ENCODE measurements at regions not wholly inside any gene's neighbourhood (a gene's known extent, or its start where the extent isn't known, plus 50 kb on each side); places are given as distances from the start of the nearest gene placed in this dataset.

- H3K9me3 Mint-ChIP-seq = no peaks in the 10 kb centered on the region
- Histone ChIP-seq H3K36me3 (ENCODE audit: control insufficient read depth in 2 of 2, extremely low read depth in 1 of 2, insufficient read depth in 1 of 2, low read length in 1 of 2) (no peaks in the 10 kb centered on the region), H3K9me3 (no peaks in the 10 kb centered on the region), H3K4me1 (ENCODE audit: control insufficient read depth in 1 of 2, extremely low read depth in 1 of 2, insufficient read depth in 2 of 2, low read length in 2 of 2) (peaks cover 0 to 3% of the 10 kb centered on the region in 2 experiments), H3K27ac (ENCODE audit: low read length) (no peak overlapping the region), H3K4me3 (ENCODE audit: control insufficient read depth in 1 of 2, extremely low read depth in 1 of 2, low read length in 1 of 2) (no peak overlapping the region), H3K27me3 (replicated peaks in 1 of 2; ENCODE audit: control insufficient read depth in 2 of 2, extremely low read depth in 1 of 2, insufficient read depth in 2 of 2, low read length in 1 of 2) (no peaks in the 10 kb centered on the region)
- H3K36me3 Mint-ChIP-seq = no peaks in the 10 kb centered on the region
- H3K4me3 Mint-ChIP-seq = peak overlapping the region in 1 of 3 donors; percentile 13
- CTCF ChIA-PET = interaction anchor here (0.6 kb wide), 2 partner anchors 42 to 724 kb away, joined by 3 to 4 read pairs; no protein-coding TSS in a partner anchor
- H3K4me1 Mint-ChIP-seq = peaks cover 7 to 14% (median 11%) of the 10 kb centered on the region in 3 donors
- peak overlapping the region in 1 of 2 donors; percentile 36 for H3K27ac Mint-ChIP-seq
- ATAC-seq (replicated peaks in 1 of 4) (no peak), DNase-seq (no peak)
- peaks cover 0 to 12% of the 10 kb centered on the region in 2 donors for H3K27me3 Mint-ChIP-seq
- POLR2A ChIA-PET = no interaction called here
- WGBS (ENCODE audit: insufficient coverage) = 80% methylated on average over 1 of the region's 5 CpGs
These were observed 170.9 kb upstream of the CASK start for GRCh38 chrX:42094218-42094617.

GRCh38 chrX:42093756-42094155 is 170.4 kb upstream of the CASK start:
- ChIA-PET CTCF (interaction anchor here (0.6 kb wide), 2 partner anchors 42 to 724 kb away, joined by 3 to 4 read pairs; no protein-coding TSS in a partner anchor), POLR2A (no interaction called here)
- Histone ChIP-seq H3K27ac (ENCODE audit: low read length) (no peak overlapping the region), H3K9me3 (no peaks in the 10 kb centered on the region), H3K27me3 (replicated peaks in 1 of 2; ENCODE audit: control insufficient read depth in 2 of 2, extremely low read depth in 1 of 2, insufficient read depth in 2 of 2, low read length in 1 of 2) (no peaks in the 10 kb centered on the region), H3K4me1 (ENCODE audit: control insufficient read depth in 1 of 2, extremely low read depth in 1 of 2, insufficient read depth in 2 of 2, low read length in 2 of 2) (peaks cover 0 to 3% of the 10 kb centered on the region in 2 experiments), H3K36me3 (ENCODE audit: control insufficient read depth in 2 of 2, extremely low read depth in 1 of 2, insufficient read depth in 1 of 2, low read length in 1 of 2) (no peaks in the 10 kb centered on the region), H3K4me3 (ENCODE audit: control insufficient read depth in 1 of 2, extremely low read depth in 1 of 2, low read length in 1 of 2) (no peak overlapping the region)
- no peaks in the 10 kb centered on the region for H3K9me3 Mint-ChIP-seq
- peak in 2 of 35 experiments; percentile 0 to 9 for DNase-seq
- H3K4me3 Mint-ChIP-seq = peak overlapping the region in 1 of 3 donors; percentile 13
- H3K27me3 Mint-ChIP-seq = peaks cover 0 to 12% of the 10 kb centered on the region in 2 donors
- no peaks in the 10 kb centered on the region for H3K36me3 Mint-ChIP-seq
- H3K4me1 Mint-ChIP-seq = peaks cover 7 to 14% (median 11%) of the 10 kb centered on the region in 3 donors
- no CpG with 5 or more reads among the region's 6 CpGs for WGBS (ENCODE audit: insufficient coverage)
- ATAC-seq (replicated peaks in 1 of 4) = no peak
- H3K27ac Mint-ChIP-seq = peak overlapping the region in 1 of 2 donors; percentile 36

- no CpG with 5 or more reads among the region's 1 CpG for WGBS (ENCODE audit: insufficient coverage)
- H3K27ac ChIP-seq (ENCODE audit: low read length) = no peak overlapping the region
- ChIA-PET CTCF (no interaction called here), POLR2A (no interaction called here)
- no peaks in the 10 kb centered on the region for H3K9me3 Mint-ChIP-seq
- no peaks in the 10 kb centered on the region for H3K27me3 ChIP-seq (replicated peaks in 1 of 2; ENCODE audit: control insufficient read depth in 2 of 2, extremely low read depth in 1 of 2, insufficient read depth in 2 of 2, low read length in 1 of 2)
- peaks cover 7 to 14% (median 11%) of the 10 kb centered on the region in 3 donors for H3K4me1 Mint-ChIP-seq
- H3K4me1 ChIP-seq (ENCODE audit: control insufficient read depth in 1 of 2, extremely low read depth in 1 of 2, insufficient read depth in 2 of 2, low read length in 2 of 2) = peaks cover 0 to 3% of the 10 kb centered on the region in 2 experiments
- peaks cover 0 to 7% of the 10 kb centered on the region in 2 donors for H3K27me3 Mint-ChIP-seq
- H3K4me3 Mint-ChIP-seq = no peak overlapping the region
- H3K4me3 ChIP-seq (ENCODE audit: control insufficient read depth in 1 of 2, extremely low read depth in 1 of 2, low read length in 1 of 2) = no peak overlapping the region
- no peaks in the 10 kb centered on the region for H3K36me3 Mint-ChIP-seq
- no peaks in the 10 kb centered on the region for H3K36me3 ChIP-seq (ENCODE audit: control insufficient read depth in 2 of 2, extremely low read depth in 1 of 2, insufficient read depth in 1 of 2, low read length in 1 of 2)
- ATAC-seq (replicated peaks in 1 of 4) (no peak), DNase-seq (no peak)
- H3K27ac Mint-ChIP-seq = no peak overlapping the region
- no peaks in the 10 kb centered on the region for H3K9me3 ChIP-seq
These were observed 167.0 kb upstream of the CASK start for GRCh38 chrX:42090395-42090794.

- H3K9me3 ChIP-seq = no peaks in the 10 kb centered on the region
- H3K36me3 Mint-ChIP-seq = no peaks in the 10 kb centered on the region
- CTCF ChIA-PET = no interaction called here
- no peak overlapping the region for H3K27ac ChIP-seq (ENCODE audit: low read length)
- no CpG with 5 or more reads among the region's 5 CpGs for WGBS (ENCODE audit: insufficient coverage)
- no peak overlapping the region for H3K4me3 ChIP-seq (ENCODE audit: control insufficient read depth in 1 of 2, extremely low read depth in 1 of 2, low read length in 1 of 2)
- POLR2A ChIA-PET = no interaction called here
- H3K4me1 Mint-ChIP-seq = peaks cover 3 to 9% (median 4%) of the 10 kb centered on the region in 3 donors
- ATAC-seq (replicated peaks in 1 of 4) = no peak
- no peaks in the 10 kb centered on the region for H3K36me3 ChIP-seq (ENCODE audit: control insufficient read depth in 2 of 2, extremely low read depth in 1 of 2, insufficient read depth in 1 of 2, low read length in 1 of 2)
- H3K4me1 ChIP-seq (ENCODE audit: control insufficient read depth in 1 of 2, extremely low read depth in 1 of 2, insufficient read depth in 2 of 2, low read length in 2 of 2) = peaks cover 0 to 3% of the 10 kb centered on the region in 2 experiments
- H3K27ac Mint-ChIP-seq = no peak overlapping the region
- DNase-seq = no peak
- no peaks in the 10 kb centered on the region for H3K9me3 Mint-ChIP-seq
- no peaks in the 10 kb centered on the region for H3K27me3 Mint-ChIP-seq
- H3K27me3 ChIP-seq (replicated peaks in 1 of 2; ENCODE audit: control insufficient read depth in 2 of 2, extremely low read depth in 1 of 2, insufficient read depth in 2 of 2, low read length in 1 of 2) = no peaks in the 10 kb centered on the region
- H3K4me3 Mint-ChIP-seq = no peak overlapping the region
These were observed 165.7 kb upstream of the CASK start for GRCh38 chrX:42089031-42089430.

- H3K4me1 Mint-ChIP-seq = peaks cover 0 to 6% (median 0%) of the 10 kb centered on the region in 3 donors
- Histone ChIP-seq H3K9me3 (no peaks in the 10 kb centered on the region), H3K4me1 (ENCODE audit: control insufficient read depth in 1 of 2, extremely low read depth in 1 of 2, insufficient read depth in 2 of 2, low read length in 2 of 2) (no peaks in the 10 kb centered on the region), H3K4me3 (ENCODE audit: control insufficient read depth in 1 of 2, extremely low read depth in 1 of 2, low read length in 1 of 2) (no peak overlapping the region), H3K27me3 (replicated peaks in 1 of 2; ENCODE audit: control insufficient read depth in 2 of 2, extremely low read depth in 1 of 2, insufficient read depth in 2 of 2, low read length in 1 of 2) (no peaks in the 10 kb centered on the region), H3K27ac (ENCODE audit: low read length) (no peak overlapping the region), H3K36me3 (ENCODE audit: control insufficient read depth in 2 of 2, extremely low read depth in 1 of 2, insufficient read depth in 1 of 2, low read length in 1 of 2) (no peaks in the 10 kb centered on the region)
- no peak overlapping the region for H3K4me3 Mint-ChIP-seq
- no peak overlapping the region for H3K27ac Mint-ChIP-seq
- H3K27me3 Mint-ChIP-seq = peaks cover 0 to under 1% of the 10 kb centered on the region in 2 donors
- H3K9me3 Mint-ChIP-seq = no peaks in the 10 kb centered on the region
- ATAC-seq (replicated peaks in 1 of 4) (no peak), DNase-seq (no peak)
- ChIA-PET CTCF (no interaction called here), POLR2A (no interaction called here)
- no peaks in the 10 kb centered on the region for H3K36me3 Mint-ChIP-seq
These were observed 164.6 kb upstream of the CASK start for GRCh38 chrX:42087960-42088359.

GRCh38 chrX:42085836-42086235 is 162.5 kb upstream of the CASK start:
- Histone ChIP-seq H3K4me3 (ENCODE audit: control insufficient read depth in 1 of 2, extremely low read depth in 1 of 2, low read length in 1 of 2) (no peak overlapping the region), H3K9me3 (no peaks in the 10 kb centered on the region), H3K27ac (ENCODE audit: low read length) (no peak overlapping the region), H3K36me3 (ENCODE audit: control insufficient read depth in 2 of 2, extremely low read depth in 1 of 2, insufficient read depth in 1 of 2, low read length in 1 of 2) (no peaks in the 10 kb centered on the region), H3K4me1 (ENCODE audit: control insufficient read depth in 1 of 2, extremely low read depth in 1 of 2, insufficient read depth in 2 of 2, low read length in 2 of 2) (no peaks in the 10 kb centered on the region), H3K27me3 (replicated peaks in 1 of 2; ENCODE audit: control insufficient read depth in 2 of 2, extremely low read depth in 1 of 2, insufficient read depth in 2 of 2, low read length in 1 of 2) (no peaks in the 10 kb centered on the region)
- H3K4me3 Mint-ChIP-seq = no peak overlapping the region
- H3K27me3 Mint-ChIP-seq = peaks cover 0 to 4% of the 10 kb centered on the region in 2 donors
- H3K36me3 Mint-ChIP-seq = no peaks in the 10 kb centered on the region
- peaks cover 0 to 6% (median 0%) of the 10 kb centered on the region in 3 donors for H3K4me1 Mint-ChIP-seq
- ChIA-PET POLR2A (no interaction called here), CTCF (no interaction called here)
- DNase-seq (no peak), ATAC-seq (replicated peaks in 1 of 4) (no peak)
- H3K27ac Mint-ChIP-seq = no peak overlapping the region
- no CpG with 5 or more reads among the region's 4 CpGs for WGBS (ENCODE audit: insufficient coverage)
- H3K9me3 Mint-ChIP-seq = no peaks in the 10 kb centered on the region

- H3K27ac ChIP-seq (ENCODE audit: low read length) = no peak overlapping the region
- ChIA-PET POLR2A (no interaction called here), CTCF (no interaction called here)
- Mint-ChIP-seq H3K9me3 (no peaks in the 10 kb centered on the region), H3K4me1 (peaks cover 0 to 6% (median 0%) of the 10 kb centered on the region in 3 donors), H3K4me3 (no peak overlapping the region), H3K27ac (no peak overlapping the region), H3K36me3 (no peaks in the 10 kb centered on the region), H3K27me3 (peaks cover 0 to 15% of the 10 kb centered on the region in 2 donors)
- H3K9me3 ChIP-seq = no peaks in the 10 kb centered on the region
- no peaks in the 10 kb centered on the region for H3K36me3 ChIP-seq (ENCODE audit: control insufficient read depth in 2 of 2, extremely low read depth in 1 of 2, insufficient read depth in 1 of 2, low read length in 1 of 2)
- no peaks in the 10 kb centered on the region for H3K27me3 ChIP-seq (replicated peaks in 1 of 2; ENCODE audit: control insufficient read depth in 2 of 2, extremely low read depth in 1 of 2, insufficient read depth in 2 of 2, low read length in 1 of 2)
- DNase-seq = no peak
- H3K4me3 ChIP-seq (ENCODE audit: control insufficient read depth in 1 of 2, extremely low read depth in 1 of 2, low read length in 1 of 2) = no peak overlapping the region
- H3K4me1 ChIP-seq (ENCODE audit: control insufficient read depth in 1 of 2, extremely low read depth in 1 of 2, insufficient read depth in 2 of 2, low read length in 2 of 2) = no peaks in the 10 kb centered on the region
- WGBS (ENCODE audit: insufficient coverage) = no CpG with 5 or more reads among the region's 3 CpGs
- no peak for ATAC-seq (replicated peaks in 1 of 4)
These were observed 156.6 kb upstream of the CASK start for GRCh38 chrX:42079968-42080367.
